ENCODE measurements at regions not wholly inside any gene's neighbourhood (a gene's known extent, or its start where the extent isn't known, plus 50 kb on each side); places are given as distances from the start of the nearest gene placed in this dataset.

DNA sequence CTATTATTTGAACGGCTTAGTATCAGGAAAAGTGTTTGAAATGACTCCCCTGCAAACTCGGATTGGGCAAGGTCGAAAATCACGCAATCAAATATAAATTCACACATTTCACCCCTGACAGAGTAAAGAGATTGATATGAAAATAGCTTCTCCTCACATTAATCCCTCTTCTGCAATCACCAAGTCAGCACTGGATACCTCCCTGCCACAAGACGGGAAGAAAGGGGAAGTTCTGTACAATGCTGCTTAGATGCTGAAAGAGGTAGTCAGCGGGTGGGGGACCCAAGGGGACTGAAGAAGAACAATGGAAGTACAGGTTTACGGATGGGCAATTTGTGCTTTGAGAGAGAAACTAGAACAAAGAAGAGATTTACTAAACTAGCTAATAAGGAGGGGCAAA lies 72.0 kb upstream of the ANK3 start:
- DNase-seq, result peak; percentile 40 to 53 (median 52)

DNA sequence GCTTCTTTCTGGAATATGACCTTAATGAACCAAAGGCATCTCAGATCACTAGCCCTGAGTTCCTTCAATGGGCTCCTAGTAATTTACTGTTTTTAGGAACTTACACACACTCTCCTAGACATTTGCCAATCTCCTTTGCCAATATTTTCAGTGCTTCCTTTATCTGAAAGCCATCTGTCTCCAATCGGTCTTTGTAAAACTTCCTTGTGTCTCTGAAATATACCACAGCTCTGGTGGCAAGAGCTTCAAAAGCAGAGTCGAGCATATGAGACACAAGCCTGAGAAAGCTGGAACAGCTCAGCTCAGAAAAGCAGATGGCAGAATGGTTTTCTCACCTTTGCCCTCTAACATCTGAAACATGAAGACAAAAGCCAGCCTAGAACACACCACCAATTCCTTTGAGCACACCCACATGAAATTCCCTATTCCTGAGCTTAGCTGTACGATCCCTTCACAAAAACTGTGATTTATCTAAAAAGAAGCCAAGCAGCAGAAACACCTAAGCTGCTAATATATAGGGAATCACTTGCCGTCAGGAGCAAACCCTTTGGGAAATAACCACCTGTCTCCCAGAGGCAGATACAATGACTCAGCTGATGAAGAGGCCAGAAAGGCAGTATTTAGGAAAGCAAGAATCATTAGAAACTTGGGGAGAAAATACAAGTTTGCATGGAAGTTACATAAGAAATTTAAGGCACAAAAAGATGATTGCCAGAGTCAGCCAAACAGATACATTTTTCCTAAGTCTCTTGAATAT lies 70.2 kb upstream of the ANK3 start:
- no peak for DNase-seq

DNA sequence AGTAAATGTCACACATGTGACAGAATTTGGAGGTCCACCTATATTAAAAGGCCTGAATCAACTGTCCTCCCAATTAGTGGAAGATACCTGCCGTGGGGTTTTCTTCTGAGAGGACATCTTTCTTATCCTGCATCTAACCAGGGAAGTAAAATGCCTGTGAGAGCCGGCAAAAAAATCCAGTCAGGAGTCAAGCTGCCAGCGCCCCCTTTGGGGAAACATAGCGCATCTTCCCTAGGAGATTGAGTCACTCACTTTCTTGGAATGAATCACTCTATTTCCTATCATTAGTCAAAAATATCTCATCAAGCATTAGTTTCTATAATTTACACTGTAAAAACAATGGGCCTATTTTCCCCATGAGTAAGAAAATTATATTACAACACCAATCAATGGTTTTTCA lies 66.4 kb upstream of the ANK3 start:
- no peak for DNase-seq

DNA sequence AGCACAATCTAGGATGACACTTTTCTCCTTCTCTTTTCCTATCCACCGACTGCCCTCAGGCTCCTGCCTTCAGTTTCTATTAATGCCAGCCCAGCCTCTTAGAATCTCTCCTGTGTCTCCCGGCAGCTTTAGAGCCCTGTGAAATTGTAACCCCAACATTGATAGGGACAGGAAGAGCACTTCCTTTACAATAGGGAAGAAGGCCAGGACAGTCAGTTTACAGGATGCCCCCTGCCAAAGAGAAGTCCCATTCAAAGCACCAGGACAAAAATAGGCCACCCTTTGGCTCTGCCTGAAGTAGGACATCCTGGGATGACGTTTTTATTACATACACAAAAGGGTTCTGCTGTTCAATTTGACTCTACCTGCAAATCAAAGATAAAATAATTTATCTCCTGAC lies 64.7 kb upstream of the ANK3 start:
- no peak for DNase-seq

DNA sequence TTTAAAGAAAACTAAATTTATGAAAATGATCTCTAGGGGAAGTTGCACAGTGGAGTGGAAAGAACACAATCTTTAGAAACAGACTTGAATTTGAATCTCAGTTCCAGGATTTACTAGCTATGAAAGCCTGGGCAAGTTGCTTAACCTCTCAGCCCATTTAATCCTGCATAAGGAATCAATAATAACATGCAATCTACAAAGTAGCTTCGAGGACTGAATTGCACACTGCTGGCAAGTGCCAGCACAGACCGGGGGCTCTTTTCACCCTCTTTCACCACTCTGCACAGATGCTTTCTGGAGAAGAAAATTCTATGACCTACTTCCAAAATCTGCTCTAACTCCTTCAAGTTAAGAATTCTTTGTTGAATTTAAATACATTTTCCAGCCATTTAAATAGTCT lies 63.4 kb upstream of the ANK3 start:
- DNase-seq, result no peak

DNA sequence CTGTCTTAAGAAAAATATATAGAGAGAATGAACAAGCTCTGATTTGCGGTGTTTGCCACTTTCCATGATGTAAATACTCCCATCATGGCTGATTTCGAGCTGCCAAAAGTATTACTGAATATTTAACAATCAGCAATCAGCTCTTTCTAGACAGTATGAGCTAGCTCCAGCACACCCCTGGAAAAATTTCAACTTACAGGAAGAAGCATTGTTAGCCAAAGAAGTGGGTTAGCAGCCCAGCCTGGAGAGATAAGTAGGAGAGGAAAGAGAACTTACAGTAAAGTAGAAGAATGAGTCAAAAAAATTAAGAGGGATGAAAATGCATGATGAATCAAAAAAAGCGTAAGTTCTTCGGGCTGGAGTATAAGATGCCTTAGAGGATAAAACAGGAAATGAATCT lies 60.6 kb upstream of the ANK3 start:
- DNase-seq, result no peak

DNA sequence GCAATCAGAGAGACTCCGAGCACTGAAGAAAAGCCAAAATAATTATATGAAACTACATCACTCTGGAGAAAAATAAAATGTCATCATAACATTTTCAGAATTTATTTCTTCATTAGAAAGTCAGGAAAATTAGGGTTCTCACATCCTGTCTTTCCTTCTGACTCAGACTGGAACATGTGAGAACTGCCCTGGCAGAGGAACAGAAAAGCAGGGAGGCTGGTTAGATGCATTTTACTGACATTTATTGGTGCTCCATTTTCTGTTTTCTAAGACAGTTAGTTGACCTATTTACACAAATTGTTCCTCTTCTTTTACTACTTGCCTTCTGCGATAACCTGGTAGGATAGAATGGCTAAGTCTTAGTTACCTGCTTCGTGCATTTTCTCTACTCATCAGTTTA lies 58.6 kb upstream of the ANK3 start:
- no peak for DNase-seq

DNA sequence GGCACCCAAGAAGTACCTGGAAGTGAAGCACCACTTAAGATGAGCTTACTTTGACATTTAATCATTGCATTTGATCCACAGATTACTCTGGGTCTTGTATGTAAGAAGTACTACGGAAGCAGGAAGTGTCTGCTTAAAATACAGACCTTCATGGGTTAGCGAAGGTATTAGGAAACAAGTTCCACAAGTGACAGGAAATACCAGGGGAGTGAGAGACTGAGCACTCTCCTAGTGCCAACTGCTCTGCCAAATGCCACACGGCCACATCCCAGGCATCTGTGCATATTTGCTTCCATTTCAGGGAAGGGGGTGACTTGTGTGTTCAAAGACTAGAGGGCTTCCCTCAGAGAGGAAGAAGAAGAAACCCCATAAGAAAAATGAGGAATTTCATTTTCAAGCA lies 57.2 kb upstream of the ANK3 start:
- peak in 1 of 3 donors; percentile 22 for DNase-seq

DNA sequence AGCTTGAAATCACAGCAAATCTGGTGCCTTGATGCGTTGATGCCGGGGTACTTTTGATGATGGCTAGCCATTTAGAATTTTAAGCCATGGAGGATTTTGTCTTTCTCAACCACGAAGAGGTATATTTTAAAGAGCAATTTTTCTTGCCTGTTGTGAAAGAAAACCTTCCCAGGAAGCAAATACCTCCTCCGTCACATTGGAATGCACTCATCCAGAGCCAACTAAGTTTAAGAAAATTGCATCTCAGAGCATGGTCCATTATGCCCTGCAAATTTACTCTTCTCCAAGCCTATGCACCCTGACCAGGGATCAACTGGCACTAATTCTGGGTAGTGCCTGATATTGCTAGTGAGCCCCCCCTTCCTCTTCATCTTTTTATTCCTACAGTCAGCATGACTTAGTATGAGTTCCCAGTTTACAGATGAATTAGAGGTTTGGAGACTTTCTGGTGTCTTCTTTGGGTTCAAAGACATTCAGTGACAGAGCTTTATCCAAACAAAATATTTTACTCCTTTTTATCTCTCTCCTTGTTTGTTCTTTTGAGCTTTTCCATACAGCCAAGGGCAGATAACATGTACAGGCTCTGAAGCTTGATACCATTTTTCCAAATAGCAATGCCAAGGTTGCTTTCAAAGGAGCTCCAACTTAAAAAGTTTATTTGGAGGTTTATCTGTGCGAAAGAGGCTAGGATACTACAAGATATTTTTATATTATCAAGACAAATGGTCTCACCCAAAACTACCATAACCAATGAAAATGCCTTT lies 56.6 kb upstream of the ANK3 start:
- no peak for DNase-seq

DNA sequence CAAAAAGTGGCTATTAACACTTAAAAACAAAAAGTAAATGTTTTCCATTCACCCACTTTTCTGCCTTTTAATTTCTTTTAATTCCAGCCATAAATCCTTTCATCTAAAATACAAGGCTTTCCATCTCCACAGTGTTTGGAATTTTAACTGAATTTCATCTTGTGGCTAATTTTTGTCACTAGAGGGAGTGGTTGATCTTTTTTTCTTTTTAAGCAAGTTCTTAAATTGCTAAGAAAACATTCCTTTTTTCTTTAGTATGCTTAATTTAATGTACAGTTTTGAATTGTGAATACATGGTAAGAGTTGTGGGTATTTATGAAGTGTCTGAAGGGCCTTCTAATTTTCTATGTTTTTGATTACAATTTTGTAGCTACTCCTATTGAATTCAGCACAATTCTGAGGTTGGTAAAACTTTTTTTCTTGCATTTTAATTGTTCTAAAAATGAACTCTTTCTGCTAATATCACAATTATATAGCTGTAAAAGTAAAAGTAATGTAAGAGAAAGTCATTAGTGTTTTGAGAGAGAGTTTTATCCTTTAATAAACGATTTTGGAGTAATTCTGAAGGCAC lies 54.9 kb upstream of the ANK3 start:
- peak; percentile 34 to 60 (median 48) for DNase-seq

DNA sequence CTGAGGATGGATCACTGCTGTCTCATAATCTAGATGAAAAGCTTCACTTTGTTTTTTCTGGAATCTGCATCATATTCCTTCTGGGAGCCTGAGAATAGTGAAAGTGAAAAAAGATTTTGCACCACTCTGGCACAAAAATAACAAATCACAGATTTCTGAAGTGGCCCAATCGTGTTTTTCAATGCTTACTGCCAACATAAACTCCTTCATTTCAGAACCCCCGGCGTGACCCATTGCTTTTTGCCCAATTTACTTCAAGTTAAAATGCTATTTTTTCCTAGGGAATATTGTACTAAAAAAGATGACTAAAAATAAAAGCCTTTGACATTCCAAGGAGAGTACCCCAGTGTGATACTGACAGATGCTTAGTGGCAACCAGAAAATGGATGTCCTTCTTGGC lies 53.7 kb upstream of the ANK3 start:
- no peak for DNase-seq

DNA sequence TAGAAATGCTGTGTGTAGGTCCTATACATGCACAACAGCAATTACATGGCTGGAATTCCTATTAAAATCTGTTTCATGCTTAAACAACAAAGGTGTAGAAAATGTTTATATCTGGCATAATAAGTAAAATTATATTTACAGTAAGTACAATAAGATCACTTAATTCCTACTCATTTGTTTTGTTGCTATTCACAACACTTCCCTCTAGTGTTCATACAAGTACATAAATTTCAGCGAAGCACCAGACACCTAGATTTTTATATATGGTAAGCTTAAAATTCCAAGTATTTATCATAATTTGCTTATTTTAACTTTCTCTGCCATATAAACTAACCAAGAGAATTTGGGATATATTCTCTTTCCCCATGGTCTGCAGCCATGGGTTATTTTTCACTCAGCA lies 51.8 kb upstream of the ANK3 start:
- peak in 2 of 3 donors; percentile 24 to 29 for DNase-seq

DNA sequence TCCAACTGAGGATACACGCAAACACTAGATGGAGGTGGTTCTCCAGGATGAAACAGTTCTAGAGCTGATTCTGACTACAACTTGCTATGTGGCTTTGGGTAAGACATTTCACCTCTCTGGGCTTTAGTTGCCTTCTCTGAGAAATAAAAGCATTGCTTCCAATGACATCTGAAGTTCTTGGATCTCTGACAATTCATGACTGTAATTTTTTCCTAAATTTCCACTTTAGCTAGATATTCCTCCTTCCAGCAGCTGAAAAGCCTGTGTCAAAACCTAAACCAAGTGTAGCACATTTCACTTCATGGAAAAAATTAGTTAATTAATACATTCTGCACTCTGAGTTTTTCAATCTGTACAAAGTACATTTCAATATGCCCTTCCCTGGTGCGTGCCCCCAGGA lies 50.0 kb upstream of the ANK3 start:
- no peak for DNase-seq

Measured in suppressor macrophage treated with lipopolysaccharide for 1 hour (primary cell).